Motor neuron (in vitro differentiated cells): ENCODE measurements at regions not wholly inside any gene's neighbourhood (a gene's known extent, or its start where the extent isn't known, plus 50 kb on each side); places are given as distances from the start of the nearest gene placed in this dataset.

ENCODE experiments used
- ATAC-seq, 8 experiments: fragments of 200-7000 bp; cut with Tn5 transposase; replicated peaks in 6 of 8; 2 replicates each; pipeline ENCODE4 v1.8.0; 2021; ENCODE audit warnings: mild to moderate bottlenecking in 8 of 8, moderate library complexity in 8 of 8
- H3K27ac ChIP-seq, 2 donors: fragments of 250-450 bp; sonication (Bioruptor Pico); 2 replicates each; pipeline ENCODE4 v1.9.0; 2021; ENCODE audit warnings: antibody characterized with exemption in 2 of 2, mild to moderate bottlenecking in 2 of 2, moderate library complexity in 1 of 2
- H3K4me1 ChIP-seq, 2 donors: fragments of 250-450 bp; sonication (Bioruptor Pico); replicated peaks in 1 of 2; 2 replicates each; pipeline ENCODE4 v1.6.1; 2021; ENCODE audit warnings: antibody characterized with exemption in 2 of 2, mild to moderate bottlenecking in 2 of 2, moderate library complexity in 1 of 2
- H3K4me3 ChIP-seq, 5 donors: fragments of 250-450 bp; sonication (Bioruptor Pico); 2 replicates each; pipeline ENCODE4 v1.9.0; 2021; ENCODE audit warnings: antibody characterized with exemption in 5 of 5, mild to moderate bottlenecking in 5 of 5, moderate library complexity in 4 of 5
- WGBS, 10 experiments: fragments of 450-650 bp; shearing (Covaris generic); methylation state at CpG; one replicate each; pipeline ENCODE4 v1.0.0; 2022; 5-methylcytosine and 5-hydroxymethylcytosine counted together
- in situ Hi-C, 9 experiments: fragments of 400-800 bp; cut with MboI; loops; one replicate each; pipeline ENCODE4 v1.15.0; 2021; ENCODE audit warnings: low sequenced_read_pairs in 9 of 9, low pct_unique_long_range_greater_than_20kb in 2 of 9; ENCODE audit not compliant: unreplicated experiment in 9 of 9

DNA sequence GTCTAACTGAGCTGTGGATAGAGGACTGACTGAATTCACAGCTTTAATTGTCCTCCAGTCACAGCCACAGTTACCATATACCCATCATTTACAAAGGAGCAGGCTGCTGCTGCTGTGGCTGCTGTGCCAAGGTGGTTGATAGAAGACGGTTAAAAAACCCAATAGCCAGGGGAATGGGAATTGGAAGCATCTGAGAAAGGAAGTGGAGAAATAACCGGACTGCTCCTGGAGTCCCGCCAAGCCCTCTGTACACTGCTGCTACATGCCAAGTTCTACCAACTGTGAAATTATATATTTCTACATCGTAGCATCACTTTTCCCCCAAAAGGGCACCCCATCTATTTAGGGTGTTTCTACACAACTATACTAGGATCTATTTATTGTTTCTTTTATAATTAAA is 279.7 kb upstream of the ARX start:
- in situ Hi-C loops = no loop called here
- 63% methylated on average over 3 of the region's 4 CpGs; no CpG with 5 or more reads in 9 of the 10 experiments for WGBS, 10 experiments
- ATAC-seq = no peak
- no peaks in the 10 kb centered on the region for H3K4me1 ChIP-seq
- no peak overlapping the region for H3K4me3 ChIP-seq
- H3K27ac ChIP-seq = no peak overlapping the region

DNA sequence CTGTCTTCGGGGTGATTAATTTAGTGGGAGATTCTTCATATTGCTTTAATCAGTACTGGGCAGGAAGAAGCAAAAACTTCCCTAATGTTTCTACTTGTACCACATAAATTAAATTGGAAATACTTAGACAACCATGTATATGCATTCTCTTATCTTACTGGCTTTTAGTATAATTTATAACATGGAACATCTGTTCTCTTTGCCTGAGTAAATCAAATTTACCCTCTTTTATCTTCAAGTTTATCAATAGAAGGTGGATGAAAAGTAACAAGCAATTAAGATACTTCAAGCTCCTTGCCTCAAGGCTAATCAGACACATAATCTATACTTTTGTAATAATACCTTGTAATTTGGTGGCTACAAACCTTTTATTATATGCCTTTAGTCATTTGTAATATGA is 274.4 kb upstream of the ARX start:
- no peak overlapping the region for H3K4me3 ChIP-seq
- in situ Hi-C loops = no loop called here
- H3K4me1 ChIP-seq = no peaks in the 10 kb centered on the region
- WGBS, 10 experiments = 0 to 86% (median 14%) methylated on average over 1 of the region's 1 CpG; no CpG with 5 or more reads in 5 of the 10 experiments
- no peak overlapping the region for H3K27ac ChIP-seq
- no peak for ATAC-seq

DNA sequence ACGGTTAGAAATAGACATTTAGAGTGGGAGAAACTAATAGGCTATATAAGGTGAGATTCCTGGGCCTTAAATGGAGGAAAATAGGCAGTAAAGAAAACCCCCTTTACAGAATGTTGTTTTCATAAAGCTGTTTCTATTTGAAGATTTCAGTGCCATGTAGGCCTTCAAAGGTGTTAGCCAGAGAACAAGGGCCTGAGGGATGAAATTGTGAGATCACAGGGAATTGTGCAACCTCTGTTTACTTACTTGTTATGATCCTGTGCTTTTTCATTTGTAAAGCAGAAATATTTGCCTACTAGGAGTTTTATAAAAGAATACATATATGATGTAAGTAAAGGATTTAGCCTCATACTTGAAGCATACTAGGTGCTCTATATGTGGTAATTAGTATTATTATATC is 272.9 kb upstream of the ARX start:
- Histone ChIP-seq H3K27ac (no peak overlapping the region), H3K4me3 (no peak overlapping the region), H3K4me1 (no peaks in the 10 kb centered on the region)
- peak in 1 of 8 experiments; percentile 18 for ATAC-seq
- 14 to 80% (median 73%) methylated on average over 1 of the region's 1 CpG; no CpG with 5 or more reads in 7 of the 10 experiments for WGBS, 10 experiments
- in situ Hi-C loops = no loop called here

DNA sequence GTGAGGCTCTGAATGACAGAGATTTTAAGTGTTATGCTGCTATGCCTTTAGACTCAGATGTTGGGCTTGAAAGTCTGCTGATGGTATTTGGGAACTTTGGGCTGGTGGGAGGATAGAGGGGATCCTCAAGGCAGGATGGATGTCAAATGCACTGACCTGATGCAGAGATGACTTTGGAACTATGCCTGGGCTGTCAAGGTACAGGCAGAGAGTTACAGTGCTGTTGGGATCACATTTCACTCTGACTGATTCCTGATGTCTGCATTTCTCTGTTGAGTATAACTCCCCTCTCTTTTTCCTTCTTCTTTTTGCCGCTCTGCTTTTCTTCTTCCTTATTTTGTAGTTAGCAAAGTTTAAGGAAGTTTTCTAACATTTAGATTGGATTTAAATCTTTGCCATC is 271.8 kb upstream of the ARX start:
- Histone ChIP-seq H3K27ac (no peak overlapping the region), H3K4me3 (no peak overlapping the region), H3K4me1 (no peaks in the 10 kb centered on the region)
- no peak for ATAC-seq
- in situ Hi-C loops = no loop called here
- 33 to 80% (median 62%) methylated on average over 1 of the region's 1 CpG; no CpG with 5 or more reads in 6 of the 10 experiments for WGBS, 10 experiments

DNA sequence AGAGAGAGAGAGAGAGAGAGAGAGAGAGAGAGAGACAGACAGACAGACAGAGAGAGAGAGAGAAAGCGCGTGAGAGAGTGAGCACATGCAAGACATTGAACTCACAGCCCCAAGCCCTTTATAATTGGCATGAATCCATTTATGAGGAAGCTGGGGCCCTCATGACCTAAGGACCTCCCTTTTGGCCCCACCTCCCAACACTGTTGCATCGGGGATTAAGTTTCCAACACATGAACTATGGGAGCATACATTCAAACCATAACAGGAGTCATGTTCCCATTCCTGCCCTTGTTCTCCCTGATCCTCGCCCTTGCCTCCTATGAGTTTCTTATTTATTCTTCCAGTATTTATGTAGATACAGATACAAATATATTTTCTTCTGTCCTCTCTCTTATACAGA is 269.8 kb upstream of the ARX start:
- peak in 3 of 8 experiments; percentile 67 to 89 (median 85) for ATAC-seq
- in situ Hi-C loops = no loop called here
- no peak overlapping the region for H3K4me3 ChIP-seq
- WGBS, 10 experiments = 9 to 94% (median 71%) methylated on average over 1 to 4 of the region's 4 CpGs; no CpG with 5 or more reads in 5 of the 10 experiments
- H3K4me1 ChIP-seq = no peaks in the 10 kb centered on the region
- H3K27ac ChIP-seq = no peak overlapping the region

DNA sequence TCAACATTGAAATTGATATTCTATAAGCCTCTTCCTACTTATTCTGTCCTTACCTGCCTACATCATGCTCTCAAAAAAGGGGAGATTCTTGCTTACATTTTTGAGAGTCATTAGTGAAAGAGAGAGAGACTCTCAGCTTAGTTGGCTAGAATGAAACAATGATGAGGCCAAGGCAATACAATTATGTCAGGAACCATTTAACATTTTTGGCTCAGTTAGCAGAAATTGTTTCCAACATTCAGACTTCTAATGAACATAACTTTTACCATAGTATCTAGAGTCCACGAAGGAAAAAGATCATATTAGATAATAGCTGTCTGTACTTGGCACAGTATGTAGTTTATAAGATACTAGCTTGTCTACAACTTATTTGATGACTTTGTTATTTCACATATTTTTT is 263.7 kb upstream of the ARX start:
- H3K4me3 ChIP-seq = no peak overlapping the region
- H3K27ac ChIP-seq = no peak overlapping the region
- WGBS, 10 experiments = 56 to 80% methylated on average over 1 of the region's 1 CpG; no CpG with 5 or more reads in 8 of the 10 experiments
- H3K4me1 ChIP-seq = no peaks in the 10 kb centered on the region
- in situ Hi-C loops = no loop called here
- no peak for ATAC-seq

DNA sequence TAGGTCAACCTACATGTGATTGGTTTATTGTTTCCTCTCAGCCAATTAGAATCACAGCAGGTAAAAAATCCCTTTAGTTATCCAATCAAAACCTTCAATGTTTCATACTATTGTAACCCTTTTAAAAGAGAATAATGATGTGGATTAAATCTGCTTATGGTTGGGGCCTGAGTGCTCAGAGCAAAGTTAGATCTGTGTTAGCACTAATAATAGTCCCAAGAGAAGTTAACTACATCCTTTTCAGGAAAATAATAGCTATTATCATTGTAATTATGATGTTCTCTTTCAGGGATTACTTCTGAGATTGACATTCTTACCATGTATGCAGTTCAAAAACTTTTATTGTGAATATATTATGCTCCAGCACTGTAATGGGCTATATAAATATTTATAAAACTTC is 262.6 kb upstream of the ARX start:
- Histone ChIP-seq H3K4me3 (no peak overlapping the region), H3K27ac (no peak overlapping the region), H3K4me1 (no peaks in the 10 kb centered on the region)
- ATAC-seq = no peak
- in situ Hi-C loops = no loop called here

DNA sequence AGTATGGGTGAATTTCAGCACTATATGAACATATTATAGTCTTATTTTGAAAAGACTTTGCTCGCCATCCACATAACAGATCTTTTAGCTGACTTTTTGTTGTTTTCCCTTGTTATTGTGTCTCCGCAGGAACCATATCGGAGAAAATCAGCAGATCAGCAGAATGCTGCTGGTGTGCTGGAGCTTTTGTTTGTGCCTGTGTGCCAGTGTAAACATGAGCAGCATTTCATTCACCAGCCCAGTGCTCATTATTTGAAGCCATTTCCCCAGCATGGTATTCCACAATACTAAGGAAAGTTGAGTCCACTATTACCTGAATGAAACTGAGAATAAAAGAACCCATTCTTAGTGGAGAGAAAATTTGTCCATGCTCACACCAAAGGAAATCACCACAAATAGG is 261.8 kb upstream of the ARX start:
- 50 to 100% (median 67%) methylated on average over 1 to 3 of the region's 3 CpGs; no CpG with 5 or more reads in 5 of the 10 experiments for WGBS, 10 experiments
- in situ Hi-C loops = no loop called here
- no peak for ATAC-seq

DNA sequence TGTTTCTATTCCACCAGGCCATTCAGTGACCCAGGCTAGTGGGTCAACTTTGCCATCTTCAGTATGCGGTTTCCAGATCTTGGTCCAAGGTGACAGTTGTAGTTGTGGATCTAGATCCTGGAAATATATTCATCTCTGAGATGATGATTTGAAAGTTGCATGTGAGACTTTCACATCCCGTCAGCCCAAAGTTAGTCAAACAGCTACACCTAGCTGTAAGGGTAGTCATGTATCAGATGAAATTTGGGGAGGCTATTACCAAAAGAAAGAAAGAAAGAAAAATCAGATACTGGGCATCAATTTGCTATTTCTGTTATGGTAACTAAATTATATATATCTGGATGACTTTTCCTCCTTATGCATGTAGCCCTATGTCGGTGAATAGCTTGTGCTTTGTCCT is 259.4 kb upstream of the ARX start:
- Histone ChIP-seq H3K27ac (no peak overlapping the region), H3K4me1 (no peaks in the 10 kb centered on the region), H3K4me3 (no peak overlapping the region)
- ATAC-seq = no peak
- 35 to 100% (median 46%) methylated on average over 1 to 3 of the region's 3 CpGs; no CpG with 5 or more reads in 6 of the 10 experiments for WGBS, 10 experiments
- in situ Hi-C loops = no loop called here

More for the DNA sequence above, 261.8 kb upstream of the ARX start:
- H3K4me1 ChIP-seq = no peaks in the 10 kb centered on the region
- no peak overlapping the region for H3K27ac ChIP-seq
- no peak overlapping the region for H3K4me3 ChIP-seq

DNA sequence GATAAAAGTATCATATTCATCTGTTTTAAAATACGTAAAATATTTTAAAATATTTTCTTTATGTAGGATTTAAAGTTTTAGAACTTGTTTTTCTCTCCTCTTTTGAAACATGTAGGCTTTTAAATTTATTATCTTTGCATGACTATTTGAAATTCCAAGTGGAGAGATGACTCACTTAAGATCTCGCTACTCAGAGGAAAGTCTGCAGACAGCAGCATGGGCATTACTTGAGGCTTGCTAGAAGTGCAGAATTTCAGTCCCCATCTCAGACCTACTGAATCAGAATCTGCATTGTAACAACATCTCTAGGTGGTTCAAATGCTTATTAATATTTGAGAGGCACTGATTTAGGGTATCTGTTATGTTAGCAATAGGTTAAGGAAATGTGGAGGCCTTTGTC is 225.7 kb upstream of the ARX start:
- Histone ChIP-seq H3K4me3 (no peak overlapping the region), H3K4me1 (no peaks in the 10 kb centered on the region), H3K27ac (no peak overlapping the region)
- 0 to 100% (median 84%) methylated on average over 1 to 2 of the region's 2 CpGs; no CpG with 5 or more reads in 4 of the 10 experiments for WGBS, 10 experiments
- in situ Hi-C loops = no loop called here
- peak in 2 of 8 experiments; percentile 65 to 66 for ATAC-seq

DNA sequence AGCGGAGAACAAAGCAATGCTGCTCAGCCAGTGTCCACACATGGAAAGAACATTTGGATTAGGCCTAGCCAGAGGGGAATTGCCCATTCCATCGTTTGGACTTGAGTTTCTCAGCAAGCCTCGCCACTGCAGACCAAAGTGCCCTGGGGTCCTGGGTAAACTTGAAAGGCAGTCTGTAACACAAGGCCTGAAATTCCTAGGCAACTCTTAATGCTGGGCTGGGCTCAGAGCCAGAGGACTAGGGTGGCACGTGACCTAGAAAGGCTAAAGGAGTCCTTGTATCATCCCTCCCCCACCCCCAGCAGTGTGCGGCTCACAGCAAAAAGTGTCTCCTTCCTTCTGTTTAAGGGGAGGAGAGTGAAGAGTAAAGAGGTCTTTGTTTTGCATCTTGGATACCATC is 210.4 kb upstream of the ARX start:
- Histone ChIP-seq H3K4me3 (no peak overlapping the region), H3K27ac (no peak overlapping the region), H3K4me1 (no peaks in the 10 kb centered on the region)
- 11 to 80% (median 41%) methylated on average over 1 to 3 of the region's 5 CpGs; no CpG with 5 or more reads in 6 of the 10 experiments for WGBS, 10 experiments
- in situ Hi-C loops = no loop called here
- ATAC-seq = peak in 1 of 8 experiments; percentile 55

DNA sequence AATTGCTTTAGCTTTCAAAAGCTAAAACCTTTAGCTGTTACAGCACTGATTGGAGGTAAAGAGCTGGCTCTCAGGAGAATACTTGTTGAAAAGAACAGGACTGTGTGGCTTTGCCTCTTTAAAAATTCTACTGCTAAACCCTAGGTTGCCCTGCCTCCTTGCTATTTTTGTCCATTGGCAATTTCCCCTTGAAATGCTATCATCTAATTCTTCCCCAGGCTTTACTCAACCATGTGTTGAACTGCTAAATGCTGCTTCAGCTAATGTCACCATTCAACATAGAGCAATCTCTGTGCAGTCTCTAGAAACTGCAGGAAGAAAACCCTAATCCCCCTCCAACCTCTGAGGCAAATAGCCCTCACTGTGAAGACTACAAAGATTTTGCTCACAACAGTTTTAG is 203.7 kb upstream of the ARX start:
- Histone ChIP-seq H3K4me3 (no peak overlapping the region), H3K4me1 (no peaks in the 10 kb centered on the region), H3K27ac (no peak overlapping the region)
- in situ Hi-C loops = no loop called here
- no peak for ATAC-seq

DNA sequence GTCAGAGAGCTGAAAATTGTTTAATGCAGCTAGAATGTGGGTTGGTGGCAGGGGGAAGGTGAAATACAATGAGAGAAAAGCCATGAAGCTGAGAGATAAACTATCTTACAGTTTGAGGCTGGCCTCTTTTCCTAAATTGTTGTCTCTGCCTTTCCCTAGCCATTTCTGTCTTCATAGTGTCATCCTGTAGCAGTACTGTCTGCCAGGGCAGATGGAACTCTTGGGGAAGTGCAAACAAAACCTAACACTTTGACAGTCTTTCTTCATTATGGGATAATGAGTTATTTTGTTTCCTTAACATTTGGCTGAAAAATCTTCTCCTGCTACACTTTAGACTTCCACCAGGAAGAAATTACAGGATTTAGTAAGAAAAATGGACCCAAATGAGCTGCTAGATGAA is 197.8 kb upstream of the ARX start:
- no peak overlapping the region for H3K27ac ChIP-seq
- no peaks in the 10 kb centered on the region for H3K4me1 ChIP-seq
- in situ Hi-C loops = no loop called here
- no peak for ATAC-seq
- H3K4me3 ChIP-seq = no peak overlapping the region

DNA sequence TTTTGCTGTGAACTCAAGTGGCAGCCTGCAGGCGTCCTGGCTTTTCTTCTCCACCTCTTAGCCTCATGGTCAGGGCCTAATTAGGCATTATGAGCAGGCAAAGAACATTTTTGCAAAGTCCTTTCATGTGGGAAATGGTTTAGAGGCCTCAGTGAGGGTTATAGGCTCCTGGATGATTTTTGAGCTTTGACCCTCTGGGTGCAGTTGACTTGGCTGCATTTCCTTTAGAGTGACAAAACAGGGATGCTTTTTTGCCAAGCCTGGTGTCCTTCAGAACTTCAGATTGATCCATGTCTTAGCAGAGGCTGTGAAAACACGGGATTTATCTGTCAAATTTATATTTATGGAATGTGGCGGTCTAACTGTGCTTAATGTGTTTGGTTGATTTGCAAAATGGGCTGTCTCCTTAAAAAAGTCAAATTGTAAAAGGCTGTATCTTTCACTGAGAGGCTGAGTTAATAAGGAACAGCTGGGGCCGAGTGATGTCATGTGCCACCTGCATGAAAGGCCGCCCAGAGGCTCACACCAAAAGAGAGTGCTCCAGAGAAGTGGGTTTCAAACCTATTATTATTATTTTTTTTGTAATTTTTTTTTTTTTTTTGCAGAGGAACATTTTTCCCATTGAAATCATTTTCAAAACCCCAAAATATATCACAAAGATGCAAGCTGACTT is 192.2 kb upstream of the ARX start:
- no peaks in the 10 kb centered on the region for H3K4me1 ChIP-seq
- WGBS, 10 experiments = 0 to 100% (median 27%) methylated on average over 1 to 4 of the region's 5 CpGs; no CpG with 5 or more reads in 6 of the 10 experiments
- in situ Hi-C loops = no loop called here
- ATAC-seq = no peak
- no peak overlapping the region for H3K4me3 ChIP-seq
- H3K27ac ChIP-seq = no peak overlapping the region
